ENCODE measurements at regions not wholly inside any gene's neighbourhood (a gene's known extent, or its start where the extent isn't known, plus 50 kb on each side); places are given as distances from the start of the nearest gene placed in this dataset.
A peak's percentile ranks its signal among the peaks of the same experiment; 100 is the strongest.
"Not testable (repeated sequence)": the region's sequence is repeated elsewhere in the genome, so short reads cannot be mapped to it uniquely, and the experiment has no call there.

GRCh38 chr7:27449046-27449445 is 206.4 kb downstream of the EVX1 start:
- H3K14ac ChIP-seq (ENCODE audit: insufficient read length); H2AK5ac ChIP-seq (ENCODE audit: low read depth, low read length); H3K27me3 ChIP-seq (replicated peaks in 1 of 4; ENCODE audit: control insufficient read depth in 3 of 4, extremely low read depth in 1 of 4, insufficient read depth in 3 of 4, low read length in 3 of 4); H4K91ac ChIP-seq (replicated peaks; ENCODE audit: insufficient read length, low read length); H2BK20ac ChIP-seq (ENCODE audit: low read length); H3K18ac ChIP-seq (ENCODE audit: extremely low read depth, low read length); H2AFZ ChIP-seq (ENCODE audit: low read length); FAIRE-seq; H2BK15ac ChIP-seq (ENCODE audit: low read length); H3K23ac ChIP-seq (ENCODE audit: insufficient read length); H2BK12ac ChIP-seq (ENCODE audit: low read depth, low read length); H4K5ac ChIP-seq (ENCODE audit: insufficient read length, low read depth, low read length); H3K79me2 ChIP-seq (ENCODE audit: control insufficient read depth in 1 of 2, insufficient read depth in 2 of 2, low read length in 2 of 2); H3K4me1 ChIP-seq (replicated peaks in 1 of 4; ENCODE audit: control insufficient read depth in 3 of 4, insufficient read depth in 4 of 4, low read length in 3 of 4); H3K9me3 ChIP-seq (ENCODE audit: insufficient read depth in 2 of 2, low read depth in 1 of 2, low read length in 1 of 2); H4K20me1 ChIP-seq (replicated peaks in 1 of 2; ENCODE audit: control insufficient read depth in 1 of 2, insufficient read depth in 2 of 2, low read length in 2 of 2); H3K27ac ChIP-seq (ENCODE audit: low read depth, low read length); H3K79me1 ChIP-seq (ENCODE audit: low read depth, low read length); H3K23me2 ChIP-seq (ENCODE audit: low read depth, low read length); H3K56ac ChIP-seq (replicated peaks; ENCODE audit: insufficient read length, low read depth, low read length); H3K36me3 ChIP-seq (ENCODE audit: control insufficient read depth in 2 of 4, insufficient read depth in 4 of 4, low read length in 3 of 4); H3K4ac ChIP-seq (replicated peaks; ENCODE audit: insufficient read length, low read depth, low read length); H2BK120ac ChIP-seq (replicated peaks; ENCODE audit: low read depth, low read length): not testable (repeated sequence)
- Histone ChIP-seq H3K4me2 (ENCODE audit: insufficient read depth in 1 of 2, low read depth in 2 of 2, low read length in 2 of 2) (peak overlapping the region; percentile 48 to 58), H3K4me3 (ENCODE audit: extremely low read depth in 1 of 4, insufficient read depth in 2 of 4, low read depth in 3 of 4, low read length in 4 of 4) (peak overlapping the region in 2 of 4 experiments; percentile 8 to 33; a peak in 2 of 8 replicates), H2BK5ac (ENCODE audit: low read depth, low read length) (peak overlapping the region; percentile 71; the same call in 1 of the 2 replicates), H4K8ac (ENCODE audit: extremely low read depth, insufficient read depth, low read length) (0 out of 2 replicates have a peak overlapping the region, but pooled peaks have one; percentile 51), H3K9ac (replicated peaks in 1 of 4; ENCODE audit: extremely low read depth in 1 of 4, low read depth in 3 of 4, low read length in 3 of 4) (0 out of 7 replicates have a peak overlapping the region, but pooled peaks of 1 of the 4 experiments have one; percentile 30)
- DNase-seq (ENCODE audit: low read depth in 1 of 2, low spot score in 2 of 2), result peak in 1 of 2 experiments; percentile 86
- CTCF ChIA-PET (ENCODE audit: partially characterized antibody), result interaction anchor here (1.0 to 2.2 kb wide), 2 partner anchors 14 to 53 kb away, joined by 3 to 9 read pairs; no protein-coding TSS in a partner anchor
- 36% methylated on average over 8 of the region's 8 CpGs; no CpG with 5 or more reads in 1 of the 2 experiments for WGBS, 2 experiments (ENCODE audit: extremely low coverage in 1 of 2, insufficient coverage in 1 of 2, insufficient read length in 1 of 2, insufficient replicate concordance in 2 of 2, low coverage in 1 of 2, low lambda C conversion rate in 2 of 2, missing lambda C conversion rate in 1 of 2)
- POLR2A ChIA-PET (ENCODE audit: partially characterized antibody), result interaction anchor here (1.3 kb wide), 1 partner anchor 15 kb away, joined by 3 read pairs; no protein-coding TSS in a partner anchor
- peak; percentile 63 for TF ChIP-seq ASH2L (IDR thresholded peaks at IDR 0.05; ENCODE audit: low read length)
- peak; percentile 74; the same call in 1 of the 2 replicates for TF ChIP-seq RBBP5 (IDR thresholded peaks at IDR 0.05; ENCODE audit: borderline replicate concordance, low read depth, low read length)
- peak; percentile 36 for TF ChIP-seq KDM4A (IDR thresholded peaks at IDR 0.05; ENCODE audit: low read depth, low read length, severe bottlenecking)
